Skeletal muscle satellite cell (primary cell): ENCODE measurements at regions not wholly inside any gene's neighbourhood (a gene's known extent, or its start where the extent isn't known, plus 50 kb on each side); places are given as distances from the start of the nearest gene placed in this dataset.
"Not testable (repeated sequence)": the region's sequence is repeated elsewhere in the genome, so short reads cannot be mapped to it uniquely, and the experiment has no call there.

Source experiments
- H3K27me3 ChIP-seq: 2 replicates; pipeline ENCODE4 v1.7.0; 2013; ENCODE audit warnings: low read length; ENCODE audit not compliant: control insufficient read depth, insufficient read depth
- H3K36me3 ChIP-seq: 2 replicates; pipeline ENCODE4 v1.7.0; 2013; ENCODE audit warnings: mild to moderate bottlenecking, control low read depth, low read length; ENCODE audit not compliant: insufficient read depth
- H3K4me1 ChIP-seq: 2 replicates; pipeline ENCODE4 v1.7.0; 2013; ENCODE audit warnings: low read length; ENCODE audit not compliant: control insufficient read depth, insufficient read depth
- H3K4me2 ChIP-seq: 2 replicates; pipeline ENCODE4 v1.7.0; 2013; ENCODE audit warnings: mild to moderate bottlenecking, low read length
- H3K4me3 ChIP-seq: 2 replicates; pipeline ENCODE4 v1.7.0; 2013; ENCODE audit warnings: low read length
- H3K9ac ChIP-seq: 2 replicates; pipeline ENCODE4 v1.7.0; 2013; ENCODE audit warnings: mild to moderate bottlenecking, low read depth, low read length, moderate library complexity
- H3K9me3 ChIP-seq: replicated peaks from 2 replicates; pipeline ENCODE4 v1.7.0; 2013; ENCODE audit warnings: mild to moderate bottlenecking, control low read depth, low read length

DNA sequence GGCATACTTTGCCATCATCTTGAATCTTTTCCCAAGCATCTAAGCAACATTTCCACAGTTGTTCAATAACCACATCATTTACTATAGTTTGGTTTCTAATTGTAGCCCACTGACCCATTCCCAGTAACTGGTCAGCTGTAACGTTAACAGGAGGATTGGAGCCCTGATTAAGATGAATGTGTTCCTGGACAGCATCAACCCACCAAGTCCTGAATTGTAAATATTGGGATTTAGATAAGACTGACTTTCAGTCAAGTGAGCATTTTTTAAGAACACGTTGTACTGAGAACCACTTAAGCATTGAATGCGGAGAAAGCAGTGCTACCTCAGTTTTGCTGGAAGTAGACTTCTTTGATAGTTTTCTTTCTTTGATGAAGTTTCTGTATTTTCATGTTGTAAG, 53.3 kb upstream of the ARL4D start:
- not testable (repeated sequence) for H3K27me3 ChIP-seq, H3K9ac ChIP-seq, H3K36me3 ChIP-seq, H3K4me3 ChIP-seq, H3K4me2 ChIP-seq
- Histone ChIP-seq H3K9me3 (peaks cover 15% of the 10 kb centered on the region), H3K4me1 (peaks cover 20% of the 10 kb centered on the region)

DNA sequence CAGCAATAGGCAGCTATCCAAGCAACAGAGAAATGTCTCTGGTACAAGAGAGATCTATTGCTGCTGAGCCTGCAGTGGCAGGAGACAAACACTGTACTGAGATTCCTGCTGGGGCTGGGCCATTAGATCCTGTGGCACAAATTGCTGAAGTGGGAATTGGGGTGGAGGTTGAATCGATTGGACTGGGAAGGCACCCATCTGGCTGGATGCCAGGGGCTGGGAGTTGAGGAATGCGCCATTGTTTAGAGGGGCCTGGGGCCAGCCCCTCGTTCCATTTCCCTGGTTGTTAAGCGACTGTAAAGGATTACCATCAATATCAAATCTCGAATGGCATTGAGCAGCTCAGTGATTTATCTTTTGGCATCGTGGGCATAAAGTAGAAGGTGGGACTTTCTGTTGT, 54.1 kb upstream of the ARL4D start:
- Histone ChIP-seq H3K9ac (no peak overlapping the region), H3K9me3 (peaks cover 13% of the 10 kb centered on the region), H3K27me3 (no peaks in the 10 kb centered on the region), H3K4me3 (no peak overlapping the region), H3K36me3 (peaks cover 6% of the 10 kb centered on the region), H3K4me2 (no peak overlapping the region), H3K4me1 (peaks cover 20% of the 10 kb centered on the region)

DNA sequence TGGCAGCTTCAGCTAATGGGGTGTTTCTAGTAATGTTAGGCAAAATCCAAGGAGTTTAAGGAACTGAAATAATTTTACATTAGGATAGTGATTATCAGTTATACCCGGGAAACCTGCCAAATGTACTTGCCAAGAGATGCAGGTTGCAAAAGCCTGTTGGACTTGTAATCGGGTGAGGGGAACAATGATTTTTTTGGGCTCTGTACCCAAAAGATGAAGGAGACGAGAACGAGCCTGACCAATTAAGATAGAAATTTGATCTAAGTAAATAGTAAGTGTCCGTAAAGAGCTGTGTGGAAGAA, 56.3 kb upstream of the ARL4D start:
- peaks cover under 1% of the 10 kb centered on the region for H3K9me3 ChIP-seq
- H3K27me3 ChIP-seq = no peaks in the 10 kb centered on the region
- peak overlapping the region; percentile 59 for H3K4me2 ChIP-seq
- no peaks in the 10 kb centered on the region for H3K36me3 ChIP-seq
- H3K4me3 ChIP-seq = no peak overlapping the region
- H3K4me1 ChIP-seq = peaks cover 20% of the 10 kb centered on the region
- H3K9ac ChIP-seq = no peak overlapping the region

DNA sequence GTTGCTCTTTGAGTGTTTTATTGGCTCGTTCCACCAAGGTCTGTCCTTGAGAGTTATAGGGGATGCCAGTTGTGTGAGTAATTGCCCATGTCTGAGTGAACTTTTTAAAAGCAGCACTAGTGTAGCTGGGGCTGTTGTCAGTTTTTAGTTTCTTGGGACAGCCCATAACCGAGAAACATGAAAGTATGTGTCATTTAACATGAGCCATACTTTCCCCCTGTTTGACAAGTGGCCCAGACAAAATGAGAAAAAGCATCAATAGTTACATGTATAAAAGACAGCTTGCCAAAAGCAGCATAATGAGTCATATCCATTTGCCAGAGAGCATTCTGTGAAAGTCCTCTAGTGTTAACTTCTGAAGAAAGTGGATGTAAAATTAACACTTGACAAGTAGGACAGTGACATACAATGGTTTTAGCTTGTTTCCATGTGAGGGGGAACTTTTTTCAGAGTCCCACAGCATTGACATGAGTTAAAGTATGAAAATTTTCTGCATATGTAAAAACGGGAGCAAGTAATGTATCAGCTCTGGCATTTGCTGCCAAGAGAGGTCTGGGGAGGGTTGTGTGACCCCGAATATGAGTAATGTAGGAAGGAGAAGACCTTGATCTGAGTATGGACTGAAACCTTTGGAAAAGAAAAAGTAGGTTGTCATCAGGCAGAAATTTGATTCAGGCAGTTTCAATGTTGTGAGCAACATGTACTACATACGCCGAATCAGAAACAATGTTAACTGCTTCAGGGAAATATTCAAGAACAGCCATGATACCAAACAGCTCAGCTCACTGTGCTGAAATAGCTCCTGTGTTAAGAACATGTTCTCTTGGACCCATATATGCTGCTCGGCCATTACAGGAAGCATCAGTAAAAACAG, 56.8 kb upstream of the ARL4D start:
- H3K4me2 ChIP-seq = peak overlapping the region; percentile 59
- no peak overlapping the region for H3K4me3 ChIP-seq
- H3K9me3 ChIP-seq = no peaks in the 10 kb centered on the region
- no peaks in the 10 kb centered on the region for H3K27me3 ChIP-seq
- peak overlapping the region; percentile 8 for H3K9ac ChIP-seq
- peaks cover 20% of the 10 kb centered on the region for H3K4me1 ChIP-seq
- no peaks in the 10 kb centered on the region for H3K36me3 ChIP-seq

DNA sequence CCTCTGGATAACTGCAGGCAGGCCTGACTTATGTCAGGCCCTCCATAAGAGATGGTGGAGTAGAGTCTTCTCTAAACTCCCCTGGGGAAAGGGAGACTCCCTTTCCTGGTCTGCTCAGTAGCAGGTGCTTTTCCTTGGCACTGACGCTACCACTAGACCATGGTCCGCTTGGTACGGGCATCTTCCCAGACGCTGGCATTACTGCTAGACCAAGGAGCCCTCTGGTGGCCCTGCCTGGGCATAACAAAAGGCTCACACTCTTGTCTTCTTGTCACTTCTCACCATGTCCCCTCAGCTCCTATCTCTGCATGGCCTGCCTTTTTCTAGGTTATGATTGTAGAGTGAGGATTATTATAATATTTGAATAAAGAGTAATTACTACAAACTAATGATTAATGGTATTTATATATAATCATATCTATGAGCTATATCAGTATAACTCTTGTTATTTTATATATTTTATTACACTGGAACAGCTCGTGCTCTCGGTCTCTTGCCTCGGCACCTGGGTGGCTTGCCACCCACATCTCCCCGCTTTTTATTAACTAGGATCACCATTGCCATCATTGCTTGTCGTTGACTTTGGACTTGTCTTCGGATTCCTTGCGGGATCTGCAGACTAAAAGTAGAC, 59.8 kb upstream of the ARL4D start:
- Histone ChIP-seq H3K9ac (no peak overlapping the region), H3K36me3 (no peaks in the 10 kb centered on the region), H3K27me3 (no peaks in the 10 kb centered on the region), H3K4me3 (no peak overlapping the region), H3K4me2 (no peak overlapping the region), H3K4me1 (peaks cover 21% of the 10 kb centered on the region), H3K9me3 (no peaks in the 10 kb centered on the region)

DNA sequence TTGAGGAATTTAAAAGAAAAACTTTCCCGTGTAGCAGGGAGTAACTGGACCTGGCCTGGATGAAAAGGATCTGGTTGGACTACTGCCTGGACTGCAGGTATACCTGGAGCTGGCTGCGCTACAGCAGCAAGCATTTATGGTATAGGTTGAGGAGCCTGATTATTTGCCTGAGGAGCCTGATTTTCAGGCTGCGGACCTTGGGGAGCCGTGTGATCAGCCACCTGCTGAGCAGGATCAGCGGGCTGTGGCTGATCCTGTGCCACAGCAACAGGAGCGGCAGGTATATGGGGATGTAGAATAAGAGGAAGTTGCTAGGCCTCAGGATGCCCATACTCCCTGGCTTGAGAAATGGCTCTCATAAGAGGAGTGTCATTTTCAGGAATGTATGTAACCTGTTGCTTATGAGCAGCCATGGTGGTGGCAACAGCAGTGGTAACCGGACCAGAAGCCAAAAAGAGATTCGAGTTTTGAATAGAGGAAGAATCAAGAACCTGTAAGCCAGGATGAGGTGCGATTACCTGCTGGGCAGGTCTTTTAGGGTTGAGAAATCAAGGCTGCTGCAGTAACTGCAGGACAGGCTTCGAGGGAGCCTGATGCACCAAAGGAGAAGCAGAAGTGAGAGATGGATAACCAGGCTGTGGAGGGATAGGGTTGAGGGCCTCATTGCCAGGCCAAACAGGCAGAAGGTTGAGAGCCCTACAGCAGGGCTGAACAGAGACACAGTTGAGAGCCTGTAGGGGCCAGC, 60.9 kb upstream of the ARL4D start:
- Histone ChIP-seq H3K27me3 (no peaks in the 10 kb centered on the region), H3K4me2 (no peak overlapping the region), H3K4me1 (peaks cover 26% of the 10 kb centered on the region), H3K9ac (no peak overlapping the region), H3K36me3 (no peaks in the 10 kb centered on the region), H3K4me3 (no peak overlapping the region), H3K9me3 (no peaks in the 10 kb centered on the region)

DNA sequence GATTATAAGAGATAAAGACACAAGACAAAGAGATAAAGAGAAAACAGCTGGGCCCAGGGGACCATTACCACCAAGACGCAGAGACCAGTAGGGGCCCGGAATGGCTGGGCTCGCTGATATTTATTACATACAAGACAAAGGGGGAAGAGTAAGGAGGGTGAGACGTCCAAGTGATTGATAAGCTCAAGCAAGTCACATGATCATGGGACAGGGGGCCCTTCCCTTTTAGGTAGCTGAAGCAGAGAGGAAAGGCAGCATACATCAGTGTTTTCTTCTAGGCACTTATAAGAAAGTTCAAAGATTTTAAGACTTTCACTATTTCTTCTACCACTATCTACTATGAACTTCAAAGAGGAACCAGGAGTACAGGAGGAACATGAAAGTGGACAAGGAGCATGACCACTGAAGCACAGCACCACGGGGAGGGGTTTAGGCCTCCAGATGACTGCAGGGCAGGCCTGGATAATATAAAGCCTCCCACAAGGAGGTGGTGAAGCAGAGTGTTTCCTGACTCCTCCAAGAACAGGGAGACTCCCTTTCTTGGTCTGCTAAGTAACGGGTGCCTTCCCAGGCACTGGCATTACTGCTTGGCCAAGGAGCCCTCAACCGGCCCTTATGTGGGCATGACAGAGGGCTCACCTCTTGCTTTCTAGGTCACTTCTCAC, 63.9 kb upstream of the ARL4D start:
- Histone ChIP-seq H3K36me3 (no peaks in the 10 kb centered on the region), H3K27me3 (no peaks in the 10 kb centered on the region), H3K9me3 (no peaks in the 10 kb centered on the region), H3K9ac (no peak overlapping the region), H3K4me3 (no peak overlapping the region), H3K4me2 (no peak overlapping the region), H3K4me1 (peaks cover 7% of the 10 kb centered on the region)

DNA sequence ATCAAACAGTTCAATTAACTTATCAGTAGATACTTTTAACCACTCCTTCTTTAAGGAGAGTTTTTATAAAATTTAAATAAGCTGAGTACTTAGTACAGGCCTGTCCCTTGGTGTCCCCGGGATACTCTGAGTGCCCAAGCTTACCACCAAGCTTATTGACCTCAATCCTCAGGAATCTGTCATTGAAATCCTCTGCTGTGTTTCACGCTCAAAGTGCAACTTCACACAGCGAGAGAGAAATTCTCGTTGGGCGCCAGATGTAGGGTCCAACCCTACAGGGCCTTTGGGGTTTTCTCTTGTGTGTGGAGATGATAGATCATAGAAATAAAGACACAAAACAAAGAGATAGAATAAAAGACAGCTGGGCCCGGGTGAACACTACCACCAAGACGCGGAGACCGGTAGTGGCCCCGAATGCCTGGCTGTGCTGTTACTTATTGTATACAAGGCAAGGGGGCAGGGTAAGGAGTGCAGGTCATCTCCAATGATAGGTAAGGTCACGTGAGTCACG, 65.3 kb upstream of the ARL4D start:
- Histone ChIP-seq H3K36me3 (no peaks in the 10 kb centered on the region), H3K27me3 (no peaks in the 10 kb centered on the region), H3K9me3 (no peaks in the 10 kb centered on the region), H3K4me3 (no peak overlapping the region), H3K9ac (no peak overlapping the region), H3K4me1 (peaks cover 7% of the 10 kb centered on the region), H3K4me2 (peak overlapping the region; percentile 62)

DNA sequence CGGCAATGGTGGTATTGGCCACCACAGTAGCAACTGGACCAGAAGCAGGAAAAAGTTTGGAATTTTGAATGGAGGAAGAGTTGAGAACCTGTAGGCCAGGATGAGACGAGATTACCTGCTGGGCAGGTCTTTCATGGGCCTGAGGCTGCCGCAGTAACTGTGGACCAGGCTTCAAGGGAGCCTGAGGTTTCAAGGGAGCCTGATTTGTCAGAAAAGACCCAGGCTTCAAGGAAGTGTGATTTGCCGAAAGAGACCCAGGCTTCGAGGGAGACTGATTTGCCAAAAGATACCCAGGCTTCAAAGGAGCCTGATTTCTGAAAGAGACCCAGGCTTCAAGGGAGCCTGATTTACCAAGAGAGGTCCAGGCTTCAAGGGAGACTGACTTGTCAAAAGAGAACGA, 66.6 kb upstream of the ARL4D start:
- Histone ChIP-seq H3K4me1 (peaks cover 17% of the 10 kb centered on the region), H3K4me2 (no peak overlapping the region), H3K36me3 (no peaks in the 10 kb centered on the region), H3K27me3 (no peaks in the 10 kb centered on the region), H3K4me3 (no peak overlapping the region), H3K9me3 (no peaks in the 10 kb centered on the region), H3K9ac (no peak overlapping the region)

DNA sequence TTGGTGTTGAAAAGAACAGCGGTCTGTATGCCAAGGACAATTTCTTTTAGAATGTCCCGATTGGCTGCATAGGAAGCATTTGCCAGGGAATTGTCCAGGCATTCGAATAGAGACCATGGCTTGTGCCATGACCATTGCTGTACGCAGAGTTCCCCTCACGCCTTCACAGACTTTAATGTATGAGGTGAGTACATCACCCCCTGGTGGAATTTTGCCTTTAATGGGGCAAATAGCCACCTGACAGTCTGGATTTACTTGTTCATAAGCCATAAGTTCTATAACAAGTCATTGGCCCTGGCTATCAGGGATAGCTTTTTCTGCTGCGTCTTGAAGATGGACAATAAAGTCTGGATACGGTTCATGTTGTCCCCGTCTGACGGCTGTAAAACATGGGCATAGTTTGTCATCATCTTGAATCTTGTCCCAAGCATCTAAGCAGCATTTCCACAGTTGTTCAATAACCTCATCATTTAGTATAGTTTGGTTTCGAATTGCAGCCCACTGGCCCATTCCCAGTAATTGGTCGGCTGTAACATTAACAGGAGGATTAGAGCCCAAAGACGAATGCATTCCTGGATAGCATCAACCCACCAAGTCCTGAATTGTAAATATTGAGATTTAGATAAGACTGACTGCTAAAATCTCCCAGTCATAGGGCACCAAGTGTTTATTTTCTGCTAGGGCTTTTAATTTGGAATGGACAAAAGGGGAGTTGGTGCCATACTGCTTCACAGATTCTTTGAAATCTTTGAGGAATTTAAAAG, 67.7 kb upstream of the ARL4D start:
- Histone ChIP-seq H3K4me1 (peaks cover 25% of the 10 kb centered on the region), H3K4me3 (no peak overlapping the region), H3K9ac (no peak overlapping the region), H3K36me3 (no peaks in the 10 kb centered on the region), H3K4me2 (no peak overlapping the region), H3K9me3 (no peaks in the 10 kb centered on the region), H3K27me3 (no peaks in the 10 kb centered on the region)

DNA sequence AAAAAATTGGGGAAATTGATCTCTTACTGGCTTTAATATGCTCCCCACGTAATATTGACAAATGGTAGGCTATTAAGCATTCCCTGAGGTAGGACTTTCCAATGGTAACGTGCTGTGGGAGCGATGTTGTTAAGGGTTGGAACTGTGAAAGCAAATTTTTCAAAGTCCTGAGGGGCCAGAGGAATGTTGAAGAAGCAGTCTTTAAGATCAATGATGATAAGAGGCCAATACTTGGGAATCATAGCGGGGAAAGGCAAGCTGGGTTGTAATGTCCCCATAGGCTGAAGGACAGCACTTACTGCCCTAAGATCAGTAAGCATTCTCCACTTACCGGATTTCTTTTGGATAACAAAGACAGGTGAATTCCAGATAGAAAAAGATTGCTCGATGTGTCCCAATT, 69.6 kb upstream of the ARL4D start:
- H3K27me3 ChIP-seq = no peaks in the 10 kb centered on the region
- H3K36me3 ChIP-seq = no peaks in the 10 kb centered on the region
- no peaks in the 10 kb centered on the region for H3K9me3 ChIP-seq
- no peak overlapping the region for H3K4me2 ChIP-seq
- H3K4me1 ChIP-seq = peaks cover 27% of the 10 kb centered on the region
- H3K9ac ChIP-seq = no peak overlapping the region
- no peak overlapping the region for H3K4me3 ChIP-seq
